ENCODE measurements at regions not wholly inside any gene's neighbourhood (a gene's known extent, or its start where the extent isn't known, plus 50 kb on each side); places are given as distances from the start of the nearest gene placed in this dataset.
"Not testable (repeated sequence)": the region's sequence is repeated elsewhere in the genome, so short reads cannot be mapped to it uniquely, and the experiment has no call there.

DNA sequence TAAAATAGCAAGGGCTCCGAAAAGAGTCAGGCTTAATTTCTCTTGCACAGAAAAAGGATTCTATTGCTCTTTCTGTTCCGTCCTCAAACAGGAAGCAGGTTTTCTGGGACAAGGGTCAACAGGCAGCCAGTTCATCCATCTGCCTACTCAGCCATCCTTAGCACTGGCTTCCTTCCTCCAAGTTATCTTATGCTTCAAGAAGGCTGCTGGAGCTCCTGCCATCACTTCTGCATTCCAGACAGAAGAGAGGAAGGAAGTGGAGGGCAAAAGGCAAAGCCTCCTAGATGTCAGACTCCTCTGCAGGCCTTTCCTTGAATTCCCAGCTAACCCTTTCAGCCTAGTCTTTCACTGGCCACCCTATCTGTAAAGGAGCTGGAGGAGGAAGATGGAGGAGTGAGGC is 287.8 kb upstream of the PLGLB2 start:
- TF ChIP-seq EZH2 (IDR thresholded peaks at IDR 0.05; ENCODE audit: borderline replicate concordance, low read depth, low read length, severe bottlenecking); CTCF (IDR thresholded peaks at IDR 0.05; ENCODE audit: extremely low read depth in 1 of 2, insufficient read depth in 1 of 2, low read depth in 1 of 2, low read length in 2 of 2); POLR2A (IDR thresholded peaks at IDR 0.05; ENCODE audit: low read depth, low read length); MAX (IDR thresholded peaks at IDR 0.05; ENCODE audit: insufficient read depth, insufficient read length); FOS (IDR thresholded peaks at IDR 0.05; ENCODE audit: borderline replicate concordance, insufficient read depth, low read length); JUN (IDR thresholded peaks at IDR 0.05; ENCODE audit: borderline replicate concordance, insufficient read depth, insufficient read length, low read depth); POLR2AphosphoS5 (IDR thresholded peaks at IDR 0.05; ENCODE audit: insufficient read depth, low read depth, low read length): not testable (repeated sequence)
